NB4 (cell line): ENCODE measurements at regions not wholly inside any gene's neighbourhood (a gene's known extent, or its start where the extent isn't known, plus 50 kb on each side); places are given as distances from the start of the nearest gene placed in this dataset.

Source experiments
- DNase-seq: peaks from one replicate; pipeline ENCODE4 v3.0.0; 2010; ENCODE audit warnings: low read depth
- H3K4me3 ChIP-seq: one replicate; pipeline ENCODE4 v1.5.1; 2011; ENCODE audit warnings: mild to moderate bottlenecking, low read depth, low read length, moderate library complexity
- CTCF ChIP-seq: IDR thresholded peaks from one replicate; pipeline ENCODE4 v1.5.1; 2012; ENCODE audit warnings: low read depth, low read length
- MYC ChIP-seq: IDR thresholded peaks from 2 replicates; pipeline ENCODE4 v1.6.1; 2011; ENCODE audit warnings: low read depth, low read length
- POLR2A ChIP-seq: IDR thresholded peaks from 2 replicates; pipeline ENCODE4 v1.6.1; 2011; ENCODE audit warnings: mild to moderate bottlenecking; ENCODE audit not compliant: insufficient read length; ENCODE audit errors: extremely low read depth
- TF ChIP-seq, protein P1 (sequence below): IDR thresholded peaks from 2 replicates; pipeline ENCODE4 v1.6.1; 2011; ENCODE audit warnings: low read depth, low read length

- H3K4me3 ChIP-seq = no peak overlapping the region
- TF ChIP-seq, protein P1, sequence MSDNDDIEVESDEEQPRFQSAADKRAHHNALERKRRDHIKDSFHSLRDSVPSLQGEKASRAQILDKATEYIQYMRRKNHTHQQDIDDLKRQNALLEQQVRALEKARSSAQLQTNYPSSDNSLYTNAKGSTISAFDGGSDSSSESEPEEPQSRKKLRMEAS = no peak
- TF ChIP-seq MYC (no peak), POLR2A (no peak), CTCF (no peak)
- DNase-seq = no peak
Measured at GRCh38 chr14:58969951-58970751, 218.3 kb upstream of the DAAM1 start.

DNA sequence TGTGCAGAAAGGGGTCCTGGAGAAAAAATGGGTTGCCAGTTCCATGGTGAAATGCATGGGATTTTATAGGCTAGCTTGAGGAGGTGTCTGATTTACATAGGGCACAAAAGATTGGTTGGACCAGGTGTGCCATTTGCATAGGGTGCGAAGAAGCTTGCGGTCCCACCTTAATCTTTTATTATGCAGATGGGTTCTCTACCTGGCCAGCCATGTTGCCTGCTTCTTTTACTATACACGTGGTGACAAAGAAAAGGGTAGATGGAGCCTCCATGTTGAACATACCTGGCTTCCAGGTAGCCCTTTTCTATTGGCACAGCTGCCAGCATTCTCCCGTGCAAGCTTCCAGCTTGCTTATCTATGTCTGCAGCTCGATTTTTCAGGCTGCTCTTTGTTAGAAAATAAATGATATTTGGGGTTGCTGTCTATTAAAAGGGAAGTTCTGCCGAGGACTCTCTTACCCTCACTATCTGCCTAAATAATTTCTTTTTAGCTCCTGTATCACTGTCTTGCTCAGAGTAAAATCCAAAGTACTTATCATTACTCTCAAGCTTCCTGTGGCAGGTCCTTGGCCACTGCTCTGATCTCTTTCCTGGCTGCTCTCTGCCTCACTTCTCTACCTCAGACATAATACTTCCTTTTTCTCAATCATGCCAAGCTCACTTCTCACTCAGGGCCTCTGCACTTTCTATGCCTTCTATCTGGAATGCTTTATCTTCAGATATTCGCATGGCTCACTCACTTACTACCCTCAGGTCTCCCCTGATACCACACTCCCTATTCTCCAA is 216.0 kb upstream of the DAAM1 start:
- TF ChIP-seq MYC = no peak
- TF ChIP-seq, protein P1 = no peak
- TF ChIP-seq CTCF = no peak
- no peak for TF ChIP-seq POLR2A
- DNase-seq = no peak

GRCh38 chr14:58977366-58977765 is 211.1 kb upstream of the DAAM1 start:
- no peak overlapping the region for H3K4me3 ChIP-seq
- TF ChIP-seq, protein P1 = no peak
- no peak for TF ChIP-seq CTCF
- TF ChIP-seq POLR2A = no peak
- no peak for TF ChIP-seq MYC
- DNase-seq = no peak

More for the DNA sequence above, 216.0 kb upstream of the DAAM1 start:
- no peak overlapping the region for H3K4me3 ChIP-seq

- no peak overlapping the region for H3K4me3 ChIP-seq
- DNase-seq = no peak
- no peak for TF ChIP-seq POLR2A
- TF ChIP-seq CTCF = no peak
- TF ChIP-seq, protein P1 = no peak
- no peak for TF ChIP-seq MYC
Measured at GRCh38 chr14:58978343-58978742, 210.1 kb upstream of the DAAM1 start.

DNA sequence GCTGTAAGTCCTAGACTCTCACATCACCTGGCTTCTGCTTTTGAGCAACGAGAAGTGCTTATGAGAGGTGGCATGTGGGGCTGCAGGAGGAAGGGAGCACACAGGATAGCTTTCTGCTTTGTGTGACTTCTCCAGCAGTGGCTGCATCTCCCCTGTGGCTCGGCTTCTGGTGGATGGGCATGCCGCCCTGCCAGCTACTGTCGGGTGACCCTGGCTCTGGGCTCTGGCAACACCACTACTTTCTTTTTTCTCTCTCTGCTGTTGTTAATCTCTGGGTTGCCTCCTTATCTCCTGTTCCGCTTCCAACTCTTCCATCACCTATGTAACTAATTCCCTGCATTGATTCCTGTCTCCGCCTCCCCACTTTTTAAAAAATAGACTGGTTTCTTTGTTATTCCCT is 209.1 kb upstream of the DAAM1 start:
- TF ChIP-seq MYC (no peak), CTCF (no peak), POLR2A (no peak)
- TF ChIP-seq, protein P1 = no peak
- H3K4me3 ChIP-seq = no peak overlapping the region
- DNase-seq = no peak
